Mucosa of gallbladder (tissue), 1 donor: ENCODE measurements at regions not wholly inside any gene's neighbourhood (a gene's known extent, or its start where the extent isn't known, plus 50 kb on each side); places are given as distances from the start of the nearest gene placed in this dataset.

Experiments used
- DNase-seq: peaks from one replicate; pipeline ENCODE4 v3.0.0-alpha.2; 2020; ENCODE audit warnings: low spot score
- donor health status: DM: no; HTN: no; CAD: no.

DNA sequence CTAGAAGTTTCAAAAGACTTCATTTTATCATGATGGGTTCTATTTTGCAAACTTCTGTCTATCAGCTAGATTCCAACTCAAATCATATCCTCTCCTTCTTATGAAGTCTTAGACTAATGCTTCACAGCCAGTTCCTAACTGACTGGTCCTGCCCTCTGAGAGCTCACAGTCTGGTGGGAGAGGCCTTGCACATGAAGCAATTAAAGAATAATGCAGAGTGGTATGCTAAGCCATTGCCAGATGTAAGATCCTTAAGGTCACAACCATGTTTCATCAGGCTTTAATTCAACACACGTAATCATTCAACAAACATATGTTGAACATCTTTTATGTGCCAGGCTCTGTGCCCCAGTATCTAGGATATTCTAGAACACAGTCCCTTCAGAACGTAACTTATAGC is 125.8 kb upstream of the TMPO start:
- DNase-seq, result no peak

DNA sequence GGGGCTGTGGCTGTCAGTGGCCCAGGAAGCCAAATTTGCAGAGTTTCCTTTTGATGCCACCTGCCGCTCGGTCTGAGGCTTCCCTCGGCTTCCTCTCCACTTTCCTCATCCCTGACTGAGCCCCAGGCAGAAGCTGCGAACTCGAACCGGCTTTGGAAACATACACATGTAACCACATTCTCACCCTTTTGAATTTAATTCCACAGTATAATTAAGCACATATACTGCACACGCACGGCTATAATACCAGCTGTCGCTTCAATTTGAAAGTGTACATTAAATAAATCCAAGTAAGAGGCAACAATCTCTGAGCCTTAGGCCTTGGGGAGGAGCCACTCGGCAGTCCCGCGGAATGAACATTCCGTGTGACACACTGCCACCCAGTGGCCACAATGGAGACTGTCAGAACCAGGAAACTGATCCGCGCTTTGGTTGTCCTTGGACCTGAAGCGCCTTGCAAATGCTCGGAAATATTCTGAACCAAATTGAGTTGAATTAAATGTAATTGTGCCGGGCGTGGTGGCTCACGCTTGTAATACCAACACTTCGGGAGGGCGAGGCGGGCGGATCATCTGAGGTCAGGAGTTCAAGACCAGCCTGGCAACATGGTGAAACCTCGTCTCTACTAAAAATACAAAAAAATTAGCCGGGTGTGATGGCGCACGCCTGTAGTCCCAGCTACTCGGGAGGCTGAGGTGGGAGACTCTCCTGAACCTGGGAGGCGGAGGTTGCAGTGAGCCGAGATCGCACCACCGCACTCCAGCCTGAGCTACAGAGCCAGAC is 117.9 kb upstream of the TMPO start:
- DNase-seq, result peak; percentile 88

DNA sequence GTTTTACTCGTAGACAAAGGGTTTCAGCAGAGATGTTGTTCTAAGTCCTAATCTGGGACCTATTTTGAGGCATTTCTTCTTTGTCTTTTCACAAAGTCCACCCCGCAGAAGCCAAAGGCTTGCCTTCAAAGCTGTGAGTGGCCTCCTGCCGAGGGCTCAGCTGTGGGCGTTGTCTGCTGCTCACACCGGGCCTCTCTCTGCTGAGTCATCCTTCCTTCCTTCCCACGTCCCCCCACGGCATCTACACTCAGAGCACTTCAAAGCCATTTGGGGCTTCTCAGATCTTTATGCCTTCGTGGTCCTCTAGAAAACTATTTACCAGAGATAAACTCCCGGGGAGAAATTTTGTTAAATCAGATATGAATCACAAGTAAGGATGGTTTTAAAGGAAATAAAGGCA is 115.9 kb upstream of the TMPO start:
- DNase-seq, result peak; percentile 27

DNA sequence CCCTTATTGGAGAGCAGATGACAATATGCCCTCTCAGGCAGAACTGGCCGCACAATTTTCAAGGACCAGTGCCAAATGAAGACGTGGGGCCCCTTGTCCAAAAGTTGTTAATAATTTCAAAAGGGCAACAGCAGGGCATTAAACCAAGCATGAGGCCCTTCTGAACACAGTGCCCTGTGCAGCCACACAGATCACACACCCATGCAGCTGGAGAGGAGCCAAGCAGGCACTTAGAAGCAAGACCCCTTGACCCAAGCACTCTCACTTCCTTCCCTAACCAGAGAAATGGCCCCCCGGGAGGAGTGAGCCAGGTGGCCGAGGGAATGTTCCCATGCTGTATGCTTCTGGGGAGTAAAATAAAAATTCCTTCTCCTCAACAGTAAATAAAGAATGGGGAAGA is 114.0 kb upstream of the TMPO start:
- peak; percentile 46 for DNase-seq

DNA sequence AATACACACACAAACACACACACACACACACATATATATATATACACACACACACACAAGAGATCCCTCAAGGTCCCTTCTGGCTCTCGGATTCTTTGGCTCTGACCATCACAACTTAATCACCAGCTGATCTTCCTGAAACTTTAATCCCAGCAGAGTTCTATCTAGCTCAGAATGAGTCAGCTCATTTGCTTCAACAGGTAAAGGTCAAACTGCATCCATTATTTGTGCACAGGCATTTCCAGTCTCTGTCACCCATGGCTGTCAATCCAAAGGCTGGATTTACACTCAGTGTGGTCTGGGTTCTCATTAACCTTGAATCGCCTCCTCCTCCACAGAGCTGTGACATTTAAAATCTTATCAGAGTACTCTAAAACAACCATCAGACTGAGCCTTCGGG is 113.3 kb upstream of the TMPO start:
- peak; percentile 18 for DNase-seq

DNA sequence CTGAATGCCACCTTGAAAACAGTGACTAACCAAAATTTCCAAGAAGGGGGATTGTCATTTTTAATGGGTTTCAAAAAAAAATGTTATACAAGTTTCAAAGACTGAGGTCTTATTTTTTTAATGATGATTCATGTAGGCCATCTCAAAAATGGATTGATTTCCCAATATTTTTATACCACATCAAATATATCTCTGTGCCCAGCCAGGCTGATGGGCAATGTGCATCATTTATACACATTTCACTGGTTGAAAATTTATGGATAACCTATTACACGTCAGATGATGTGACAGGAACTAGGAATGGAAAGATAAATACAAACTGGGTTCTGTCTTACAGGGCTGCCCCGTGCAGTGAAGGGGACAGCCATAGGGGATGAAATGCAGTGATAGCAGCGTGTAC is 112.7 kb upstream of the TMPO start:
- no peak for DNase-seq

DNA sequence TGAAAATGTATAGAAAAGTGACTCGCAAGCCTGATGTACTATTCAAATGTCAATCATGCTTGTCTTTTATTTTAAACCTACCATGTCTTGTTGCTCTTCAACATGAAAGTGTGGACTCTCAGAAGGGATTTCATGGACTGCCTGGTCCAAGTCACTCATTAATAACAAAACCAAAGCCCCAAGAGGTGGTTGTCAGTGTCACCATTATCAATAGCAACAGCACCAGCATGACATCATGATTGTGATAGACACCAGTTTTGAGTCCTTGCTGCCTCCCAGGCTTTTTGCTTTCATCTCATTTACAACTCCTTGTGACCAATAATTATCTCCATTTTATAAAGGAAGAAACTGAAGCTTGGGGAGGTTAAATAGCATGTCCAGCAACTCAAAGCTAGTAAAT is 112.0 kb upstream of the TMPO start:
- DNase-seq, result no peak

DNA sequence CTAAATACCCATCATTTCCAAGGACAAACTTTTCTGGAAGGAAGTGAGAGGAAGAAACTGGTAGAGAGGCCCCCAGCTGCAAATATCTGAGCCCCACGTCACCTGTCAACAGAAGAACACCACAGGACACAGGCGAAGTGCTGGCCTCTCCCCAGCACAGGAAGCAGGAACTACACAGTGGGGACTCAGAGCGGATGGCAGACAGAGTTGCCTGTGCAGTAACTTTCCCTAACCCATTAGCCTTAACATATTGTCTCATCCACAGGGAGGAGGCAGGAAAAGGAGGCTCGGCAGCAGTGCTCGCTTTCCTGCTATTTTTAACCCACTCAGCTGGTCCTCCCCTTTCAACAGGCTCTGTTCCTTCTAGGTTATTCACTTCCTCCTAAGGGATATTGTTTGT is 111.5 kb upstream of the TMPO start:
- no peak for DNase-seq

DNA sequence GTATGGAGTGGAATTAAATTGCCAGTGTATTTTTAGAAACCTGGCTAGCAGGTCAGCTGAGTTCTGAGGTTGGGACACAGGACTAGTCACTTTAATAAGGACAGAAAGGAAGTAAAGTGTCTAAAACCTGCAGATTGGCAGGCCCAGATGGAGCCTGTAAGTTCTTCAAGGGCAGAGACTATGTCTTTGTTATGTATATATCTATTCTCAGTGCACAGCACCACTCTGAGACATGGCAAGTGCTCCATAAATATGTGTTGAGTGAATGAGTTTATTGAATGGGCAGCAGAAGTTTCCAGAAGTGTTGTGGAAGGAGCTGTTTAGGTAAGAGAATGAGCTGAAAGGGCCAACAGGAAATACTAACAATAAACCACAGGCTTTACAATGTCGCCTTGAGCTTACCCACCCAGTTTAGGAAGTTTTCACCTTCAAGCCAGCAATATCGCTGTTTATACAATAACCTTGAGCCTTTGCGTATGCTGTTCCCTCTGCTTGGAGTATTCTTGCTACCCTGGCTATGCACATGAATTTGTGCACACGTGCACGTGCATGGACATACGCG is 109.5 kb upstream of the TMPO start:
- no peak for DNase-seq

DNA sequence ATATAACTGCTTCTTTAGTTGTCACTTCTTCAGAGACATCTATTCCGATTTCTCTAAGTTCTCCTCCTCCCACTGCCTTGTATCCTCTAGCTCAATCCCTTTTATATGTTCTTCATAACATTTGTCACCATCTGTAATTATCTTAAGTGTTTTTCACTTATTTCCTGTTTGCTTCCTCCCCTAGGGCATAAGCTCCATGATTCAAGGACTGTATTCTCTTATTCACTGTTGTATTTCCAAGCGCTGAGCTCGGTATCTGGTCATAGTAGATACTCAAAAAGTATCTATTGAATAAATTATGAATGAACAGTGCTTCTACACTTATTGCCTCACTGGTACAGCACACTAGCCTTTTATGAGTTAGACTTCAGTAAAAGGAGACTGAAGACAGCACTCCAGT is 109.0 kb upstream of the TMPO start:
- no peak for DNase-seq

DNA sequence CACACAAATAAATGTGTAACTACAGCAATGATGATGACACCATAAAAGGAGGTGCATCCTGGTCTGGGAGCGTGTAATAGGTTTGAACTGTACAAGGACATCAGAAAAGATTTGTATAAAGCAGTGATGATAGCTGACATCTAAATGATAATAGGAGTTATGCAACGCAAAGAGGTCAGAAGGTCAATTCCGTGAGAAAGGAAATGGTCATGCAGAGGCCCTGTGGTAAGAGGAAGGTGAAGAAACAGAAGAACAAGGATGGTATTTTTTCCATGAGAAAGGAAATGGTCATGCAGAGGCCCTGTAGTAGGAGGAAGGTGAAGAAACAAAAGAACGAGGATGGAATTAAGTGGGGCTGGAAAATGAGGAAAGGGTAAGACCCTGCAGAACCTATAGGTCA is 106.7 kb upstream of the TMPO start:
- DNase-seq, result no peak

DNA sequence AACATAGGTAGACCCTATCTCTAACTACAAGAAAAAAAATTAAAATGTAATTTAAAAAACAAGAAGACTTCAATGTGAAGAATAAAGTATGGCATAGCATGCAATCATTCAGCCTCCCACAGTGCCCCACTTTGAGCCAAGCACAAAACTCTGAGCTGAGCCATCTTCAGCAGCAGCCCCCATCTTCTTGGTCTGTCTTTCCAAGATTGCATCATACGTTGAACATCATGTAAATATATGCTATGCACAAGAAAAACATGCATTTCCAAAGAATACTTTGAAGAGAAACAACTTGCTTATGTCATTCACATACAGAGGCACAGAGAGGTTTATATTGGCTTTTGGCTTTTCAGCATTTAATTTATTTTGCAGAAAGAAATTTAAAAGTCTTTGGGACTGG is 105.8 kb upstream of the TMPO start:
- no peak for DNase-seq

DNA sequence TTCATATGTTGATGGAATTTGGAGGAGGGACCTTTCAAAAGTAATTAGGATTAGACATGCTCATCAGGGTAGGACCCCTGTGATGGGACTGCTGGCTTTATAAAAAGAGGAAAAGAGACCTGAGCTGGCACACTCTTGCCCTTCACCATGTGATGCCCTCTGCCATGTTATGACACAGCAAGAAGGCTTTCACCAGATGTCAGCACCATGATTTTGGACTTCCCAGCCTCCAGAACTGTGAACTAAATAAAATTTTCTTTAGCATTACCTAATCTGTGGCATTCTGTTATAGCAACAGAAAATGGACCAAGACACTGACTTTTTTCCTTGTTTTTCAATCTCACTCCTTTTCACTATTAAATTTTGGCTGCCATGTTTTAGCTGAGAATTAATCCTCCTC is 105.0 kb upstream of the TMPO start:
- no peak for DNase-seq

DNA sequence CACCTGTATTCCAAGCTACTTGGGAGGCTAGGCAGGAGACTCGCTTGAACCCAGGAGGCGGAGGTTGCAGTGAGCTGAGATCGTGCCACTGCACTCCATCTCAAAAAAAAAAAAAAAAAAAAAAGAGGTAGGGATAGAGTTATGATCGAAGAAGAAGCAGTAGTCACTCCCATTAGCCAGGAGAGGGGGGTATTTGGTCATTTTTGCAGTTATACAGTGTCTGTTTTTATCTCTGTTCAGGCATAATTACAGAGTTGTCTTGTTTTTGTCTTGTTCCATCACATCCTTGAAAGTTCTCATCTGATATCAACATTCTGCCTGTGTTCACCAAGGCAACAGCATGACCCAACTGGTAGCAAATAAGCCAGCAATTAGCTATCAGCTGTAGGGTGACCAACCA is 98.5 kb upstream of the TMPO start:
- DNase-seq, result no peak

DNA sequence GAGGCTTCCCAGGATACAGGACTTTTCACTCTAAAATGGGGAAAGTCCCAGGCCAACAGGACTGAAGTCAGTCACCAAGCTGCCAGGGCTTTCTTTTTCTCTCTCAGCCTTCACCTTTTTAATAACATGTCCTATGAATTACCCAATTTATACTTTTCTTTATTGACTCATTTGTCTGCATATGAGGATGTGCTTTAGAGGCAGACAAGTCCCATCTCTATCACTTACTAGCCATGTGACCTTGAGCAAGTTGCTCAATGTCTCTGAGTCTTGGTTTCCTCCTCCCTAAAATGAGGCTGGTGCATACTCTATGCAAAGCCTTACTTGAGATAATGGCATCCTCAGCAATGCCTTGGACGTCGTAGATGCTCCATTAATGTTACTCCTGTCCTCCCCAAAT is 98.1 kb upstream of the TMPO start:
- no peak for DNase-seq

DNA sequence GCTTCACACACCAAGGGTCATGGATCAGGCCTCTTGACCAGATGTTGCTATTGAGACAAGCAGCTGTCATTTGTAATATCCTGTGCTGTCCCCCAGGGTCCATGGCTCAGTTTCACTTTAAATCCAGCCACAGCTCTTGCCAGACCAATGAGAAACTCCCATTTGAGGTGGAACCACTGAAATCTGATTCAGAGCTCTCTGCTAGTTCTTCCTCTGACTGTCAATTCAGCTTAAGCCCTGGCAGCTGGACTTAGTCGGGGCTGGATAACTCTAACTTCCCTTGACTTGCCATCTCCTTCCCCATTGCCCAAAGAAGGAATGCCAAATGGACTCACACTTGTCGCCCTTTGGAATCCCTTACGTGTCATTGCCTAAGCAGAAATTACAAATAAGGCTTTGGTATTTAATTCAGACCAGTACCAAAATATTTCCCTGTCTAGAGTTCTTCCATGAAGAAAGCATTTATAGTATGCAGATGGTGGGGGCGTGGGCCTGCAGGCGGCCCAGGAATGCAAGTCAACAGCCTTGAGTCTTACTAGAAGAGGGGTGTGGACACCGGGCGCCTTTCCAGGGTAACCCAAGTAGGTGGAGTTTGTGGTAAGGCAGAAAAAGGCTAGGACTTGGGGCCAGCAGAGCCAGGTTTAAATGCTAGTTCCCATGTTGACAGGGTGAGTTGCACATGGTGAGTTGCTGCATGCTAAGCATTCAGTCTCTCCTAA is 96.9 kb upstream of the TMPO start:
- peak; percentile 94 for DNase-seq

DNA sequence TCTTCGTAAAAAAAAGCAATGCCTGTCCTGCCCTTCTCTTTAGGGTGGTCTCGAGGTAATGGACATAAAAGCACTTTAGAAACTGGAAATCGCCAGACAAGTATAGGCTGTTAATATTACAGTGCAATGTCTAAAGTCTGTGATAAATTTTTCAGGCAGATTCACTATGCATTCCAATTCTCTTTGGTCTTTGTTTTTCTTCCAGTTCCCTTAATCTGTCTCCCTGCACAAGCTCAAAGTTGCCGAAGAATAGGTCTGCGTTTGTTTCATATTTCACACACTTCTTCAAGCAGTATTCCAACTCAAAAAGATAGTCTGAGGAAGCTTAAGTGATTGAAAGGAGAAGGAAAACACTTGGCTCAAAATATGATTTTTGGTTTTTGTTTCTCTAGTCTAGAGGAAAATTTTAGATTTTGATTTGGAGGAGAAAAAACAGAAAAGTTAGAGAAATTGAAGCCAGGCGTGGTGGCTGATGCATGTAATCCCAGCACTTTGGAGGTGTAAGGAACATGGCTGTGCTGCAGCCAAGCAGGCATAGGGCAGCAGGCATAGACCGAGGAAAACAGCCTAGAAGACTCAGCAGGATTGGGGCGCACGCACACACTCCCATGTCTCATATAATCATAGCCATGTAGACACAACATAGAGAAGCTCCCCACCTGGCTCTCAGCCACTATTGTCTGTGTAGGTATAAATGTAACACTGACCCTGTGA is 96.2 kb upstream of the TMPO start:
- no peak for DNase-seq

DNA sequence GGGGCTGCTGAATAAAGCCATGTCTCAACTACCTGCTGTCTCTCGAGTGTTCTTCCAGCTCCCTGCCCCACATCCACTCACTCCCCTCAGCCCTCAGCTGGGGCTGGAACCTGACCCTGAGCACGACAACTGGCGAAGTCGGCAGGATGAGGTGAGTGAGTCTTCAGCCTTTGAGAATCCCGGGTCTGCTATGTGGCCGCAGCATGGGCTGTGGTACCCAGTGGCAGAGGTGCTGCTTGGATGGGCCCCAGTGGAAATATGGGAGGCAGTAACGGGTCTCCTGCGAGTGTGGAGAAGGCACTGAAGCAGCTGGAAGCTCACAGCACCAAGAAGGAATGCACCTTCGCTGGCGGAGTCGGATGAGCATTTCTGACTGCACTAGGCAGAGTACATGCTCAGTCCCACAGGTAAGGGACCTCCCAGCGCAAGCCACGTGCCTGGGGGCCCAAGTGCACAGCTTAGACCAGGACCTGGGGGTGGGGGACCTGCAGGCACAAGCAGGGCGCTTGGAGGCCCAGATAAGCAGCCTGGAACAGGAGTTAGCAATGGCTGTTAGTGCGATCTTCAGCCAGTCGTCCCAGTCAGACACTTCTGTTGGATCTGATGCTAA is 95.5 kb upstream of the TMPO start:
- DNase-seq, result no peak

DNA sequence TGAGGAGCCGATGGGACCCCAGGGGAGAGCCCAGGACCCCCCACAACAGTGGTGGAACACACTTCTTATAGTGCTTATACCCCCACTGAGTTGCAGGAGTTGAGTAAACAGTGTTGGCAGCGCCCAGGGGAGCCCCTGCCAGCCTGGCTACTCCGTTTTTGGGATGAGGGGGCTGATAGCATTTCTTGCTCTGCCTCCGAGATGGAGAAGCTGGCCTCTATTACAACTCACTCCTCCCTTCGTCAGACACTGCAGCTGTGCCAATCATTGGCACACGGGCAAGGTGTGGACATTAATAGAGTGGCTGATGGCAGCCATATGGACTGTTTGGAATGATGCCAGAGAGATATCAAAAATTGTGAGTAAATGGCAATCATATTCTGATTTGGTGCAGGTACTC is 94.9 kb upstream of the TMPO start:
- DNase-seq, result no peak

DNA sequence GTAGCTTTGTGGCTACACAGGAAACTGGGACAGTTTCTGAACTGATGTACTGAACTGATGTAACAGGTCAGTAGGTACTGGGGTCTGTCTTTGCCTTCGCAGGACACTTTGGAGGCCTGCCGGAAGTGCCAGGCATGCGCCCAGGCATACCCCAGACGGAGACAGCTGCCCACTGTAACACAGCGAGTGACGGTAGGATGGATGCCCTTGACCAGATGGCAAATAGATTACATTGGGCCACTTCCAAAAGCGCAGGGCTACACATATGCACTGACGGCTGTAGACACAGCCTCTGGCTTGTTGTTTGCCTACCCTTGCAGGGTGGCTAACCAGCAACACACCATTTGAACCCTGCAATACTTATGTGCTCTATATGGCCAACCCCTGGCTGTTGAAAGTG is 94.1 kb upstream of the TMPO start:
- no peak for DNase-seq

DNA sequence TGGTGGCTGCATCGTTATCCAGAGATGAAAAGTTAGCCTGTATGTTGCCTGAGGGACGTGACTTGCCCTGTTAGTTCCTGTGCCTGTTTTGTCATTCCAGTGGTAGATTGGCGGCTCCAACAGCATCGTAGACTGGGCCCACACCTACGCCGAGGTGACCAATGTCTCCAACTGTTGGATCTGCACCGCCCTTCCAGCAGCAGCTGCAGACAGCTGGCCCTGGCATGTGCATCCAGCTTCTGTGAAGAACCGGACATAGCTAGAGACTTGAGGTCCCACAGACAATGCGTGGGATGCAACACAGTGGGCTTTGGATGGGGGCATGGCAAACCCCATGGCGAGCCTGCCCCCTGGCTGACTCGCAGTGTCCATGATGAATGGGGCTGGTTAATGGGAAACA is 93.0 kb upstream of the TMPO start:
- DNase-seq, result no peak

DNA sequence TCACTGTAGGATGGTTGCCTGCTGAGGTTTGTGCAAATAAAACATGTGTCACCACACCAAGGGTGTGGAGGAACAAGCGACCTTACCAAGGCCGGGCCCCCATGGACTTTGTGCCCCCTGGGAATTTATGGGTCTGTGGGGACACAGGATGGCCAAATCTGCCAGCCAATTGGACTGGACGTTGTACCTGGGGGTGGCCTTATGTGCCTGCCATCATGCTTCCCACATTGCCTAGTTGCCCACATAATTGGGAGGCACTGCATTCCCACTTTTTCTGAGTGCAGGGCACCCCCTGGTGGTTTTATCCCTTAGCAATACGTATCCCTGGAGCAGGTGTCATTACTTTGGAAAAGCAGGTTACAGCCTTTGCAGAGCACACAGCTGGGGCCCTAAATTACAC is 92.6 kb upstream of the TMPO start:
- peak; percentile 49 for DNase-seq
